ENCODE measurements at regions not wholly inside any gene's neighbourhood (a gene's known extent, or its start where the extent isn't known, plus 50 kb on each side); places are given as distances from the start of the nearest gene placed in this dataset.
"Not testable (repeated sequence)": the region's sequence is repeated elsewhere in the genome, so short reads cannot be mapped to it uniquely, and the experiment has no call there.

GRCh38 chr7:79531905-79532664 is 78.6 kb upstream of the MAGI2 start:
- no peak for DNase-seq

GRCh38 chr7:79531116-79531515 is 77.6 kb upstream of the MAGI2 start:
- no peak for DNase-seq

DNA sequence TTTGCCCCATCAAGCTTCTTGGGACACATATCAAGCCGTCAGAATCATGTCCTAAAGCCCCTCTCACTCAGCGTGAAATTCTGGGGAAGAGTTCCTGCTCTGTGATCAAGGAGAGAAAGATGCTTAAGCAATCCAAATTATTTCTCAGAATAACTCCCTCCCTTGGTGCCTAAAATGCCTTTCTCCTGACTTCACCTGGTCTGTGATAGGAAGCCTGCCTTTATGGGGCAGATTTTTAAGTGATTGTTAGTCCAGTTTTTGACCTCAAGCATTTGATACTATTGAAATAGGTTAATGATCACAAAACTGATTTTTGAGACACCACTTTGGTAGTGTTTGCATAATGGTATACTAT is 76.4 kb upstream of the MAGI2 start:
- DNase-seq: no peak

DNA sequence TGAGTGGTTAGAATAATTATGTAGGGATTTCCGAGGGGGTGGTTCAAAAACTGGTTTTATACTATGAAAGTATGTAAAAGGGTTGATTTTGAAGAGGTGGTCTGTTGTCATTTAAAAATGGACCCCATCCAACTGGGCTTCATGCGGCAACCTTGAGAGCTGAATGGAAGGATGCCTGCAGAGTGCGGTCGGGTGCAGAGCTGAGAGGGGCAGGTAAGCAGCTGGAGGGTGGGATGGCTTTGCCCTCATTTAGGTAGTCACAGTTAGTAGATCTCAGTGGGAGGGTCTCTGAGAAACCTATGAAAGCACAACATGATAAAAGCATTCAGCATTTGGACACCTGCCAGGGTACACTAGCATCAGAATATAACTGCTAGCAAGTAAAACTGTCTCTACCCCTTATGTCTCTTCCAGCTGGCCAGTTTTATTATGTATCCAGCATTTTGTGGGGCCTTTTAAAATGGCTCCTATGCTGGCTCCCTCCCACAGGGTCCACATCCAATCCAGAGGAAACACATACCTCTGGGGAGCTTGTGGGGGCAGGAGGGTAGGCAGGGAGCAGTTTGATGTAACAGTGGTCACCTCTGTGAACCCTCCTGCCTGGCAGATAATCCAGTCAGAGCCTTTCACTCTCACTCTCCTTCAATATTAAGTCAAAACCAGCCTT is 75.9 kb upstream of the MAGI2 start:
- DNase-seq: no peak

GRCh38 chr7:79528421-79528820 is 75.0 kb upstream of the MAGI2 start:
- DNase-seq: no peak

DNA sequence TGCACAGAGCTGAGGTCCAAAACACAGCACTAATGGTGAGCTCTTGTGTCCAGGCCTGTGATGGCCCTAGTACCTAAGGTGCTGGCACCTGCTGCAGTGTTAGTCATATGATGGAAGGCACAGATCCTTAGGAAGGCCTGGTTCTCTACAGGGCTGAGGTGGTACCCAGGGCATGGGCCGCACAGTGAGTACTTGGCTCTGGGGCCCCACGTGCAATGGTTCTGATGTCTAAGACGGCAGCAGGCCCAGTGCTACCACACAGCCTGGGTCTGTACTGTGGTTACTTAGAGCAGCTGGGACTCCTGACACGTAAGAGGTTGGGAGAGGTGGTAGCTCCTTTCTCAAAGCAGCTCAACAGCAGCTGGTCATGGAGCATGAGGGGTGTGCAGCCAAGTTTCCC is 70.6 kb upstream of the MAGI2 start:
- no peak for DNase-seq

DNA sequence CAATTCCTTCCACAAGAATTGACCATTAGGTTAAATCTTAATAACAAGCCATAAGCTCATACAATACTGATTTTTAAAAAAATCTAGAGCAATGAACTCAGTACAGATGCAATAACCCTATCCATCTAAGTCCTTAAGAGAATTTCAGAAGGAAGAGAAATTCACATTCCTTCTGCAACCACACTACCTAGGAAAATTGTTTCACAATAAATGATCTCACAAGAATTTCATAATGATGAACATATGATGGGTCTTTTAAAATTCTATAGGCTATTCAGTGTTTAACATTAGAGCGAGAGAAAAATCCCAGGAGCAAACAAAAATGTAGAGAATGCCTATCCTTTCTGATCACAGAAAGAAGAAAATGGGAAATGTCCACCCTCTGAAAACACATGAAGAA is 70.0 kb upstream of the MAGI2 start:
- no peak for DNase-seq

GRCh38 chr7:79520543-79520942 is 67.1 kb upstream of the MAGI2 start:
- no peak for DNase-seq

DNA sequence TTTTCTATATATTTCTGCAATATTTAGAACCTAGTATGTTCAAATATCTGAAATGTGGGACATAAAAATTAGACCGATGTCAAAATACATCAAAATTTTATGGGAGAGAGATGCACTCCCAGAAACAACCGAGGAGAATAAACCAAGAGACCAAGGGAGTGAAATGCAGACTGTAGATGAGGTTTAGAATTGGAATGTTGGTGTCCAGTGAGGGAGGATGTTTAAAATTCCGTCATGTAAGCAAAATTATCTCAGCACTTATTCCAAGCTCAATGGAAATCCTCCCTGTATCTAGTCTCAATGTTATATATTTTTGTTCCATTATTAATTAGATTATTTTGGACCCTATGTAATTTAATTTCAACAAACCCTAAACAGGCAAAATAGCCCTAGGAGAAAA is 61.9 kb upstream of the MAGI2 start:
- no peak for DNase-seq

DNA sequence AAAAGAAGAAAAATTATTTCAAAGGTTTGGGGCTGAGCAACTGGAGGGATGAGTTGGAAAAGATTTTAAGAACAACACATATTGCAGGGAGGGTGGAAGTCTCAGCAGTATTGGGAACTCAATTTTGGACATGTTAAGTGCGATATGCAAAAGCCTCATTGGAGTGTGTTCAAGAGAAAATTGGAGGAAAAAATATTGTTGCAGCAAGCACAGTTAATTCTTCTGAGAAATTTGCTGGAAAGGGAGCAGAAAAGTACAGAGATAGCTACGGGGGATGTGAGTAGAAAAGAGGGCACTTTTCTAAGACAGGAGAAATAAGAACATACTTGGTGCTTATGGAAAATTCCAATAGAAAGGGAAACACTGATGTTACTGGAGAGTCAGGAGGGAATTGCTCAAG is 59.8 kb upstream of the MAGI2 start:
- DNase-seq: no peak

DNA sequence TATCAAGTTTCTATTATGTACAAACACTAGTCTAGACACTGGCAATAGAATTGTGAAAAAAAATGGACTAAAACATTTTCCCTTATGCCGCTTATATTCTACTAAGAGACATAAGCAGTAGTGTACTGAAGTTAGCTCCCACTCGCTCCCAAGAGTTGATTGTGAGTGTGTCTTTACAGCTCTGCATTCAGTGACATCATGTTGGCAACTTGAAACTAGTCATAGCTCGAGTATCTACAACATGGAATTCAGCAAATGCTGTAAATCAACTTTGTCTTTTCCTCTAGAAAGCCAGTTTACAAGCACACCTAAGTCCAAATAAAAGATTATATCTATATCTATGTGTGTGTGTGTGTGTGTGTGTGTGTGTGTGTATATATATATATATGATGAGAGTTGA is 58.8 kb upstream of the MAGI2 start:
- DNase-seq: no peak

GRCh38 chr7:79511056-79511455 is 57.6 kb upstream of the MAGI2 start:
- DNase-seq: not testable (repeated sequence)

DNA sequence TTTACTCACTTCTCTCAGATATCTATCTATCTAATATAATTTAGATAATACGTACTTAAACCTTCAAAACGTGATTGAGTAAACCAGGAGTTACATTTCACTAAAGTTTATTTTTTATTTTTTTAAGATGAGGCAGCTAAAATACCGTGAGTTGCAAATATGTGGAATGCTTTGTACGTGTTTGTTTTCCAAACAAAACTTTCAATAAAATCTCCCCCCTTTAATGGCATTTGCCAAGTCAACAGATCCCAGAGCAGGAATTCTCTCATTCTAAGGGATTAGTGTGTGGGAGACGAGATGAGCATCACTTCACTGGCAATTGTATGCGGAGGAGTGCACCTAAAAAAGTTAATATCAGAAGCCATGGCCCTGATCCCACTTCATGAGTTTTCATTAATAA is 53.7 kb upstream of the MAGI2 start:
- DNase-seq: no peak

DNA sequence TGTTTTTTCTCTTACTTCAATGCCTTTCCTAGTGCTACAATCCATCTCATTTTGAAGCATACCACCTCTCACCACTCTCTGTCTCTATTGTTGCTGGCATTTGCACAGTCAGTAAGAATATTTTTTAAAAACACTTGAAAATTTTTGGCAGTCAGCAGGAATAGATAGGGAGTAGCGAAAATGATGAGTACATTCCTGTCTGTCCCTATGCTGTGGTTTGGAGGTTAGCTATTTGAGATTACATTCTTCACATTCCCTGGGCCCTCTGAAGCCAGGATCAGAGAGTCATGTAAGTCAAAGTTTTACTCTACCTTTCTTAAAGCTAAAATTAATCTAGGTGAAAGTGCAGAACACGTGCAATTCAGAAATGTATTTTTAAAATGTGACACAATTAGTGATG is 53.0 kb upstream of the MAGI2 start:
- no peak for DNase-seq

GRCh38 chr7:79504607-79505389 is 51.3 kb upstream of the MAGI2 start:
- no peak for DNase-seq

All from activated CD4-positive, alpha-beta T cell treated with anti-CD3 and anti-CD28 coated beads, Interleukin-2, Interleukin-6, amounts not matched to agents 100 ng/mL and 50 ng/mL, durations not matched to agents 16 hours and 8 hours (primary cell).